OCI-LY3 (cell line): ENCODE measurements at regions not wholly inside any gene's neighbourhood (a gene's known extent, or its start where the extent isn't known, plus 50 kb on each side); places are given as distances from the start of the nearest gene placed in this dataset.
"Not testable (repeated sequence)": the region's sequence is repeated elsewhere in the genome, so short reads cannot be mapped to it uniquely, and the experiment has no call there.

Experiments
- H2AFZ ChIP-seq: fragments of 200-600, 300-600 bp; shearing (Covaris generic); 2 replicates; pipeline ENCODE4 v1.6.0; 2014; ENCODE audit warnings: antibody characterized with exemption, low read depth, low read length
- H3K27ac ChIP-seq: fragments of 200-600, 300-600 bp; sonication (generic); 2 replicates; pipeline ENCODE4 v1.5.1; 2014; ENCODE audit warnings: mild to moderate bottlenecking, low read length, moderate library complexity, mixed read lengths
- H3K27me3 ChIP-seq: fragments of 200-600, 300-600 bp; sonication (generic); 2 replicates; pipeline ENCODE4 v1.6.1; 2014; ENCODE audit warnings: low read depth, low read length, mixed read lengths
- H3K36me3 ChIP-seq: fragments of 200-600, 300-600 bp; sonication (generic); replicated peaks from 2 replicates; pipeline ENCODE3; 2014; ENCODE audit warnings: low read depth, low read length, mixed read lengths
- H3K4me1 ChIP-seq: fragments of 300-600, 200-600 bp; sonication (generic); 2 replicates; pipeline ENCODE4 v1.6.1; 2014; ENCODE audit warnings: low read length, mixed read lengths
- H3K4me2 ChIP-seq: fragments of 200-600, 300-600 bp; sonication (generic); 2 replicates; pipeline ENCODE4 v1.6.1; 2014; ENCODE audit warnings: low read length, mixed read lengths
- H3K4me3 ChIP-seq: fragments of 300-600, 200-600 bp; sonication (generic); 2 replicates; pipeline ENCODE4 v1.5.1; 2014; ENCODE audit warnings: antibody characterized with exemption, mild to moderate bottlenecking, low read length, moderate library complexity
- H3K79me2 ChIP-seq: fragments of 300-600, 200-600 bp; shearing (Covaris generic); 2 replicates; pipeline ENCODE4 v1.6.1; 2014; ENCODE audit warnings: mild to moderate bottlenecking, low read length, mixed read lengths
- H3K9ac ChIP-seq: fragments of 300-600, 200-600 bp; shearing (Covaris generic); 2 replicates; pipeline ENCODE4 v1.6.0; 2014; ENCODE audit warnings: mild to moderate bottlenecking, low read length, moderate library complexity
- H3K9me3 ChIP-seq: fragments of 200-600, 300-600 bp; shearing (Covaris generic); 2 replicates; pipeline ENCODE4 v1.6.1; 2014; ENCODE audit warnings: low read length, mixed read lengths; ENCODE audit not compliant: insufficient read depth
- H4K20me1 ChIP-seq: fragments of 200-600, 300-600 bp; sonication (generic); 2 replicates; pipeline ENCODE4 v1.6.1; 2016; ENCODE audit warnings: low read length, mixed read lengths; ENCODE audit not compliant: insufficient read depth
- EZH2phosphoT487 ChIP-seq: fragments of 200-600 bp; shearing (Covaris generic); IDR thresholded peaks from 2 replicates; pipeline ENCODE4 v1.6.1; 2018; ENCODE audit warnings: antibody characterized with exemption, mixed run types, low read depth
- TF ChIP-seq, protein P1 (sequence below): fragments of 200-600, 300-600 bp; sonication (generic); IDR thresholded peaks from 2 replicates; pipeline ENCODE4 v1.5.1; 2014; ENCODE audit warnings: antibody characterized with exemption, low read length, low read depth

DNA sequence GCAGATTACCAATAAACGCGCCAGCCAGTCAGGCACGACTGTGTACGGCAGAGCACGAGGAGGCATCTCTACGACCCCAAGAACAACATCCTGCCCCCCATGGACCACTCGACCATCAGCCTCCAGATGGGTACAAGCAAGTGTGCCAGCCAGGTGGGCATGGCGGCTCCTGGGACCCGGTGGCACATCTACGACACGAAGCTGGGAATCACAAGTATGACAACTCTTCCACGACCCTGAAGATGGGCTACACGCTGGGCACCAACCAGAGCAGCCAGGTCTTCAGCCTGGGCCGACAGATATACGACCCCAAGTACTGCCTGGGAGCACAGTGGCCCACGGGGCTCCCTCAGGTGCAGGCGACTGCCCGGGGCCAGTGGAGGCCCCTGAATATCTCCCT lies 217.6 kb downstream of the POTED start:
- TF ChIP-seq, protein P1, sequence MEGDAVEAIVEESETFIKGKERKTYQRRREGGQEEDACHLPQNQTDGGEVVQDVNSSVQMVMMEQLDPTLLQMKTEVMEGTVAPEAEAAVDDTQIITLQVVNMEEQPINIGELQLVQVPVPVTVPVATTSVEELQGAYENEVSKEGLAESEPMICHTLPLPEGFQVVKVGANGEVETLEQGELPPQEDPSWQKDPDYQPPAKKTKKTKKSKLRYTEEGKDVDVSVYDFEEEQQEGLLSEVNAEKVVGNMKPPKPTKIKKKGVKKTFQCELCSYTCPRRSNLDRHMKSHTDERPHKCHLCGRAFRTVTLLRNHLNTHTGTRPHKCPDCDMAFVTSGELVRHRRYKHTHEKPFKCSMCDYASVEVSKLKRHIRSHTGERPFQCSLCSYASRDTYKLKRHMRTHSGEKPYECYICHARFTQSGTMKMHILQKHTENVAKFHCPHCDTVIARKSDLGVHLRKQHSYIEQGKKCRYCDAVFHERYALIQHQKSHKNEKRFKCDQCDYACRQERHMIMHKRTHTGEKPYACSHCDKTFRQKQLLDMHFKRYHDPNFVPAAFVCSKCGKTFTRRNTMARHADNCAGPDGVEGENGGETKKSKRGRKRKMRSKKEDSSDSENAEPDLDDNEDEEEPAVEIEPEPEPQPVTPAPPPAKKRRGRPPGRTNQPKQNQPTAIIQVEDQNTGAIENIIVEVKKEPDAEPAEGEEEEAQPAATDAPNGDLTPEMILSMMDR = no peak
- no peak for TF ChIP-seq EZH2phosphoT487
- Histone ChIP-seq H2AFZ (no peak overlapping the region), H3K4me2 (no peak overlapping the region), H3K9ac (no peak overlapping the region), H3K27ac (no peak overlapping the region), H3K79me2 (no peaks in the 10 kb centered on the region), H3K9me3 (no peaks in the 10 kb centered on the region), H3K4me3 (no peak overlapping the region), H3K36me3 (no peaks in the 10 kb centered on the region), H3K27me3 (no peaks in the 10 kb centered on the region), H4K20me1 (no peaks in the 10 kb centered on the region), H3K4me1 (no peaks in the 10 kb centered on the region)

DNA sequence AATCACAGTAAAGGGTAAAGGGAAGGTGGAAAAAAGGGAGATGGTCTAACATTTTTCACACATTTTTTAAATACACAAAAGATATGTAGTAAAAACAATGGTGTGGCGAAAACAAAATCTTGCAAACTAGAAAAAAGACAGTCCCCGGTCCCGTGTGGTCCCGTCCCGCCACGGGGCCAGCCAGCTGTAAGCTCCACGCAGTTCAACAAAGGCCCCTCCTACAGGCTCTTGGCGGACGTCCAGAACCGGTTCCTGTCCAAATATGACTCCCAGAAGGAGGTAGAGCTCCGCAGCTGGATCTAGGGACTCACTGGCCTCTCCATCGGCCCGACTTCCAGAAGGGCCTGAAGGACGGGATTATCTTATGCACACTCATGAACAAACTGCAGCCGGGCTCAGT lies 216.9 kb downstream of the POTED start:
- not testable (repeated sequence) for H3K27ac ChIP-seq, H3K9me3 ChIP-seq

DNA sequence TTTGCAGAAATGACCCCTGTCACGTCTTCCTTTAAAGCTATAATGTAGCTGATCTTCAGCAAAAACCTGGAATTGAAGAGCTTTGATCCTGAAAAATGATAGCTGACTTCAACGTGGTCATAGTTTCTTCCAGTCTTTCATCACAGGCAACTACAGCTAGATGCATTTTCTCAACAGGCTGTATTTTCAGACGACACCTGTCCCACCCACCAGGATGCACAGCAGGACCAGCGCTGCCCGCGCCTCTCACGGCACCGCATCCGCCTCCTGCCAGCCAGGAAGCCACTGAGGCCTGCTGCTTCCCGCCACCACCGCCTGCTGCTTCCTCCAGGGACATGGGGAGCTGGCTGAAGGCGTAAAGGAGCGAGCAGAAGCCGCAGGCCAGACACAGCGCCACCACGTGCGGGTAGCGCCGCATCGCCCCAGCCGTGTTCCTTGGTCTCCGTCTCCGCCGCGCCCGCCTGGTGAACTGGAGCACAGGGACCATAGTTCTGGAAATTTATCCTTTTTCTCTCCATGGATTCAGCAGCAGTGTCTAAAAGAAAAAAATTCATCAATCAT lies 215.7 kb downstream of the POTED start:
- not testable (repeated sequence) for H3K79me2 ChIP-seq, H4K20me1 ChIP-seq, H3K36me3 ChIP-seq, H3K4me1 ChIP-seq, H3K9me3 ChIP-seq, H3K4me2 ChIP-seq, H3K27ac ChIP-seq, H2AFZ ChIP-seq, H3K27me3 ChIP-seq, H3K9ac ChIP-seq, H3K4me3 ChIP-seq

More for the DNA sequence above, 216.9 kb downstream of the POTED start:
- not testable (repeated sequence) for H3K9ac ChIP-seq, H3K4me2 ChIP-seq, H4K20me1 ChIP-seq, H3K4me1 ChIP-seq, H3K4me3 ChIP-seq, H3K36me3 ChIP-seq, H3K79me2 ChIP-seq, H2AFZ ChIP-seq, H3K27me3 ChIP-seq

DNA sequence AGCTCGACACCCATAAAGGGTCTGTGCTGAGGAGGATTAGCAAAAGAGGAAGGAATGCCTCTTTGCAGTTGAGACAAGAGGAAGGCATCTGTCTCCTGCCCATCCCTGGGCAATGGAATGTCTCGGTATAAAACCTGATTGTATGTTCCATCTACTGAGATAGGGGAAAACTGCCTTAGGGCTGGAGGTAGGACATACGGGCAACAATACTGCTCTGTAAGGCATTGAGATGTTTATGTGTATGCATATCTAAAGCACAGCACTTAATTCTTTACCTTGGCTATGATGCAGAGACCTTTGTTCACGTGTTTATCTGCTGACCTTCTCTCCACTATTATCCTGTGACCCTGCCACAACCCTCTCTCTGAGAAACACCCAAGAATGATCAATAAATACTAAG lies 210.7 kb downstream of the POTED start:
- H3K36me3 ChIP-seq, H3K4me3 ChIP-seq, H3K79me2 ChIP-seq, H3K9me3 ChIP-seq, H3K4me2 ChIP-seq, H3K4me1 ChIP-seq, H3K27me3 ChIP-seq, H3K9ac ChIP-seq, H4K20me1 ChIP-seq, H2AFZ ChIP-seq, H3K27ac ChIP-seq: not testable (repeated sequence)

DNA sequence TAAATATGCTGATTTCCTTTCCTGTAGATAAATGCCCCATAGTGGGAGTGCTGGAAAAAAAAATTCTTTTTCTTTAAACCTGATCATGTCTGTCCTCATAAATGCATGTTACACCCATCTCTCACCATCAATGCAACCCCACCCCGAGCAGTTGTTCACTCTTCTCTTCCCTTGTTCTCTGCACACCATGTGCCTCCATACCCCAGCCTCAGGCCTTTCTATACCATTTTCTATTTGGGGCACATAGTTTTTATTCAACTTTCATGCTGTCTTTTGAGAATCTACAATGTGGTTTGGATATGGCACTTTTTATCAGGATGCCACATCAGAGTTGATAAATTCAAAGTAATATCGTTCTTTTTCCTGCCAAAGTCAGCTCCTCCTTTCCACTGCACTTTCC lies 202.6 kb downstream of the POTED start:
- H3K4me3 ChIP-seq, H3K9ac ChIP-seq, H3K79me2 ChIP-seq, H3K27ac ChIP-seq, H4K20me1 ChIP-seq, H3K36me3 ChIP-seq, H3K4me2 ChIP-seq, H3K9me3 ChIP-seq, H3K27me3 ChIP-seq, H3K4me1 ChIP-seq, H2AFZ ChIP-seq: not testable (repeated sequence)

DNA sequence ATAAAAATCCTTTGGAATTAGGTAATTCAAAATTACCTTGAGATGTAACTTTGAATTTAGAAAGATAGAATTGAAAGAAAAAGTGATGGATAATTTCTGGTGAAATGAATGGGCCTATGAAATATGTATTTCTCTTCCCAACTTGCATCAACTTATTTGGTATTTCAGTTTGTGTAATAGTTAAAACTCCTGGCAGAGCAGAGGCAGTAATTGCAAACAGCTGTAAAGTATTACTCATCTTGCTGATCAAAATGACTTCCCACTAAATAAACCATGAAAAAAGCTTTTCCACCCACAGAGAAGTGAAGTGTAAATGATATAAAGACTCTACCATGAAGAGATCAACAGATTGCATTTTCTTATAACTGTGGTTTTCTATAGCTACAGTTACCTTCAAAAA lies 201.0 kb downstream of the POTED start:
- not testable (repeated sequence) for H3K4me1 ChIP-seq, H3K4me2 ChIP-seq, H2AFZ ChIP-seq, H3K9ac ChIP-seq, H3K36me3 ChIP-seq, H3K9me3 ChIP-seq, H3K4me3 ChIP-seq, H4K20me1 ChIP-seq, H3K27ac ChIP-seq, H3K79me2 ChIP-seq, H3K27me3 ChIP-seq

DNA sequence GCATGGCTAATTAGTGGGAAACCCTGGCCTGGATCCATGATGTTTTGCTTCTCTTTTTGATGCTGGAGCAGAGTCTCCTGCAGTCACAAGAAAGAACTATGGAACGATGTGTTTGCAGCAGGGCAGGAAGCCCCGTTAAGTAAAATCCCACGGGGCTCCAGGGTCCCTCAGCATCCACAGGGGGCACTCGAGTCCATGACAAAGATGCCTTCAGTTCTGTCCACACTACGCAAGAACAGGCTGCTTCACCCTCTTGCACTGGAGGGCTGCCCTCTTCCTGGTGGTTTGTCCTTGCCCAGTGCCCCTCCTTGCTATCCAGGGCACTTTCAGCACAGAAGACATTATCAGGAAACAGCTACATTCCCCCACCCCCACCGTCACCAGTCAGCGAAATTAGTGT lies 196.9 kb downstream of the POTED start:
- H3K9ac ChIP-seq, H3K4me1 ChIP-seq, H3K9me3 ChIP-seq, H2AFZ ChIP-seq, H3K4me3 ChIP-seq, H3K36me3 ChIP-seq, H3K27me3 ChIP-seq, H3K27ac ChIP-seq, H3K4me2 ChIP-seq, H3K79me2 ChIP-seq, H4K20me1 ChIP-seq: not testable (repeated sequence)

DNA sequence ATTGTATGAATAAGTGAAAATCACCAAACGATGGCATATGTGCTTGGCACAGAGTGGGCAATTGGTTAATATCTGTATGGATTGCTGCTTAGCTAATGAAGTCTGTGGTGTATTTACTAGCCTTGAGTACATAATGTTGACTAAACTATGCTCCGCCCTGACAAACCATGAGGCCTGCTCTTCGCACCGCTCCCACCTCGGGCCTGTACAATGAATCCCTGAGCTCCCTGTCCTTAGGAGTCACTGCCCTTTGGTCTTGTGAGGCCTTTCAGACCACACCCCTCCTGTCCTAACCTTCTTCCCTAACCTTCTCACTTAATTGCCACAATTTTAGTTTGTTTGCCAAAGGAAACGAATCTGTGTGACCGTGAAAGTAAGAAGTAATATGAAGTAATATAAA lies 193.2 kb downstream of the POTED start:
- H3K9me3 ChIP-seq, H3K4me1 ChIP-seq, H3K27me3 ChIP-seq, H4K20me1 ChIP-seq, H3K36me3 ChIP-seq, H3K4me3 ChIP-seq, H3K9ac ChIP-seq, H3K4me2 ChIP-seq, H3K27ac ChIP-seq, H3K79me2 ChIP-seq, H2AFZ ChIP-seq: not testable (repeated sequence)
